OCI-LY7 (cell line): ENCODE measurements at regions not wholly inside any gene's neighbourhood (a gene's known extent, or its start where the extent isn't known, plus 50 kb on each side); places are given as distances from the start of the nearest gene placed in this dataset.
"Not testable (repeated sequence)": the region's sequence is repeated elsewhere in the genome, so short reads cannot be mapped to it uniquely, and the experiment has no call there.

ENCODE experiments used
- BruUV-seq: library from RNA; stranded (reverse); fragments of 400-500 nt; replicated peaks from 2 replicates; lab custom pipeline; 2021; lab: Mats Ljungman, UMichigan
- CTCF ChIA-PET: fragments of 300-600 bp; sonication (Branson Sonifier 250); formaldehyde crosslinking; loops from one replicate; lab custom pipeline; 2022; ENCODE audit warnings: antibody characterized with exemption; ENCODE audit not compliant: unreplicated experiment; lab: Charles Lee
- POLR2A ChIA-PET: fragments of 300-600 bp; sonication (Branson Sonifier 250); formaldehyde crosslinking; loops from one replicate; lab custom pipeline; 2022; ENCODE audit warnings: antibody characterized with exemption; lab: Charles Lee
- DNase-seq: peaks from one replicate; pipeline ENCODE4 v3.0.0-alpha.2; 2015; ENCODE audit warnings: low spot score
- H2AFZ ChIP-seq: fragments of 200-600 bp; sonication (generic), shearing (Covaris generic); 2 replicates; pipeline ENCODE4 v1.6.1; 2014; ENCODE audit warnings: mild to moderate bottlenecking, antibody characterized with exemption, low read length, moderate library complexity
- H3K27ac ChIP-seq: fragments of 200-600 bp; sonication (generic); 2 replicates; pipeline ENCODE4 v1.5.1; 2014; ENCODE audit warnings: mixed run types, low read depth, mild to moderate bottlenecking, moderate library complexity, low read length, inconsistent platforms; ENCODE audit not compliant: poor library complexity, severe bottlenecking
- H3K36me3 ChIP-seq: fragments of 200-600 bp; sonication (generic); 2 replicates; pipeline ENCODE4 v1.6.1; 2014; ENCODE audit warnings: mild to moderate bottlenecking, antibody characterized with exemption, low read length, moderate library complexity, mixed read lengths; ENCODE audit not compliant: insufficient read depth
- H3K4me1 ChIP-seq: fragments of 200-600 bp; sonication (generic); 2 replicates; pipeline ENCODE4 v1.5.1; 2014; ENCODE audit warnings: mild to moderate bottlenecking, low read length; ENCODE audit not compliant: insufficient read depth, poor library complexity, severe bottlenecking
- H3K4me2 ChIP-seq: fragments of 200-600 bp; sonication (generic); 2 replicates; pipeline ENCODE4 v1.6.1; 2014; ENCODE audit warnings: mild to moderate bottlenecking, low read length
- H3K4me3 ChIP-seq: fragments of 200-600 bp; sonication (generic); 2 replicates; pipeline ENCODE4 v1.5.1; 2014; ENCODE audit warnings: mild to moderate bottlenecking, low read depth, low read length; ENCODE audit not compliant: poor library complexity, severe bottlenecking
- H3K79me2 ChIP-seq: fragments of 200-600 bp; sonication (generic); 2 replicates; pipeline ENCODE4 v1.6.1; 2016; ENCODE audit warnings: low read depth, mild to moderate bottlenecking, low read length, moderate library complexity, mixed read lengths; ENCODE audit not compliant: insufficient read depth
- H3K9me2 ChIP-seq: fragments of 200-600 bp; sonication (generic); 2 replicates; pipeline ENCODE4 v1.6.1; 2016; ENCODE audit warnings: mild to moderate bottlenecking, low read length, mixed read lengths; ENCODE audit not compliant: insufficient read depth
- H3K9me3 ChIP-seq: fragments of 200-600 bp; sonication (generic); 2 replicates; pipeline ENCODE4 v1.6.1; 2014; ENCODE audit warnings: mild to moderate bottlenecking, mixed run types, low read length, mixed read lengths
- H4K20me1 ChIP-seq: fragments of 200-600 bp; sonication (generic); 2 replicates; pipeline ENCODE4 v1.6.1; 2014; ENCODE audit warnings: mild to moderate bottlenecking, antibody characterized with exemption, low read length, moderate library complexity, mixed read lengths; ENCODE audit not compliant: insufficient read depth
- EZH2phosphoT487 ChIP-seq: fragments of 200-600 bp; sonication (generic); IDR thresholded peaks from 2 replicates; pipeline ENCODE4 v1.6.1; 2018; ENCODE audit warnings: low read depth, borderline replicate concordance, mild to moderate bottlenecking, mixed run types, antibody characterized with exemption, low read length, moderate library complexity, mixed read lengths
- intact Hi-C: fragments of 100-400 bp; cut with micrococcal nuclease; formaldehyde crosslinking; loops from one replicate; pipeline ENCODE4 v1.10.0; 2022; ENCODE audit not compliant: unreplicated experiment
- TF ChIP-seq, protein P1 (sequence below): fragments of 200-600 bp; sonication (generic); conservative IDR thresholded peaks from 2 replicates; pipeline ENCODE4 v1.5.1; 2014; ENCODE audit warnings: mild to moderate bottlenecking, antibody characterized with exemption, low read length, moderate library complexity, mixed read lengths

DNA sequence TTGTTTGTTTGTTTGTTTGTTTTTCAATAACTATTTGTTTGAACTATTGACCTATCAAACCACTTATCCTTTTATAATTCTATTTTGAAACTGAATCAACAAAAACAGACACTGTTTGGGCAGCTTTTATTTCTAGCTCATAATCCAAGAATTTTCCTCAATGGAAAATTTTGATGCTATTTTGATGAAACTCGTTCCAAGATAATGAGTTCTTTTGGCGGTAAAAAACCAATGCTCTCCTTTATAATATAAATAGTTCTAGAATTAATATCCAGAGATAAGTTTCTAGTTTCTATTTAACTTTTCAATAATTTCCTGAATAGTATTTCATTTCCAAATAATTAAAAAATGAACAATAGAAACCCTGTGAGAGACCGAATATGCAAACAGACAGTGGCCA, 146.5 kb upstream of the EDNRB start:
- no peak overlapping the region for H3K4me3 ChIP-seq
- no peaks in the 10 kb centered on the region for H3K9me3 ChIP-seq
- no peak overlapping the region for H3K4me2 ChIP-seq
- H3K4me1 ChIP-seq = no peaks in the 10 kb centered on the region
- H4K20me1 ChIP-seq = no peaks in the 10 kb centered on the region
- no peak for DNase-seq
- intact Hi-C loops = no loop called here
- BruUV-seq = no TSS peak
- H3K9me2 ChIP-seq = no peaks in the 10 kb centered on the region
- no peaks in the 10 kb centered on the region for H3K79me2 ChIP-seq
- CTCF ChIA-PET = no interaction called here
- no peaks in the 10 kb centered on the region for H3K36me3 ChIP-seq
- POLR2A ChIA-PET = no interaction called here
- no peak overlapping the region for H2AFZ ChIP-seq
- TF ChIP-seq EZH2phosphoT487 = no peak
- TF ChIP-seq, protein P1, sequence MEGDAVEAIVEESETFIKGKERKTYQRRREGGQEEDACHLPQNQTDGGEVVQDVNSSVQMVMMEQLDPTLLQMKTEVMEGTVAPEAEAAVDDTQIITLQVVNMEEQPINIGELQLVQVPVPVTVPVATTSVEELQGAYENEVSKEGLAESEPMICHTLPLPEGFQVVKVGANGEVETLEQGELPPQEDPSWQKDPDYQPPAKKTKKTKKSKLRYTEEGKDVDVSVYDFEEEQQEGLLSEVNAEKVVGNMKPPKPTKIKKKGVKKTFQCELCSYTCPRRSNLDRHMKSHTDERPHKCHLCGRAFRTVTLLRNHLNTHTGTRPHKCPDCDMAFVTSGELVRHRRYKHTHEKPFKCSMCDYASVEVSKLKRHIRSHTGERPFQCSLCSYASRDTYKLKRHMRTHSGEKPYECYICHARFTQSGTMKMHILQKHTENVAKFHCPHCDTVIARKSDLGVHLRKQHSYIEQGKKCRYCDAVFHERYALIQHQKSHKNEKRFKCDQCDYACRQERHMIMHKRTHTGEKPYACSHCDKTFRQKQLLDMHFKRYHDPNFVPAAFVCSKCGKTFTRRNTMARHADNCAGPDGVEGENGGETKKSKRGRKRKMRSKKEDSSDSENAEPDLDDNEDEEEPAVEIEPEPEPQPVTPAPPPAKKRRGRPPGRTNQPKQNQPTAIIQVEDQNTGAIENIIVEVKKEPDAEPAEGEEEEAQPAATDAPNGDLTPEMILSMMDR = no peak
- H3K27ac ChIP-seq = no peak overlapping the region

DNA sequence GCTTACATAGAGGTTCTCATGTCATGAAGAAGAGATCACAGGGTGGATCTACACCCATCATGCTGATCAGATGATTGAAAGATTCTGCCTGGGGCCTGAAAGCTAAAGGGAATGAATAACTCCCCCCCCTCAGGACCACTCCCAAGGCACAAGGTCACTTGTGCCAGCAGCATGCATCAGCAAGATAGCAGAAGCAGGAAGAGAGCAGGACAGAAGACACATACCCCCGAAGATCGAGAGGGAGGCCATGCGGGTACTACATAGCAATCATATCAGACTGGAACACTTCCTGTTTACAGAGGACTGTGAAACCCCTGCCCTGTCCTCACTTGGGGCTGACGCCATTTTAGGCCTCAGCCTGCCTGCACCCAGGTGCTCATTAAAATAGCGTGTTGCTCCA, 143.2 kb upstream of the EDNRB start:
- Histone ChIP-seq H3K36me3 (no peaks in the 10 kb centered on the region), H3K9me2 (no peaks in the 10 kb centered on the region), H3K27ac (no peak overlapping the region), H3K4me3 (no peak overlapping the region), H3K4me2 (no peak overlapping the region), H2AFZ (no peak overlapping the region), H4K20me1 (no peaks in the 10 kb centered on the region), H3K79me2 (no peaks in the 10 kb centered on the region), H3K9me3 (no peaks in the 10 kb centered on the region), H3K4me1 (no peaks in the 10 kb centered on the region)
- intact Hi-C loops = no loop called here
- DNase-seq = no peak
- TF ChIP-seq EZH2phosphoT487 = no peak
- TF ChIP-seq, protein P1 = no peak
- ChIA-PET CTCF (no interaction called here), POLR2A (no interaction called here)
- BruUV-seq = no TSS peak

DNA sequence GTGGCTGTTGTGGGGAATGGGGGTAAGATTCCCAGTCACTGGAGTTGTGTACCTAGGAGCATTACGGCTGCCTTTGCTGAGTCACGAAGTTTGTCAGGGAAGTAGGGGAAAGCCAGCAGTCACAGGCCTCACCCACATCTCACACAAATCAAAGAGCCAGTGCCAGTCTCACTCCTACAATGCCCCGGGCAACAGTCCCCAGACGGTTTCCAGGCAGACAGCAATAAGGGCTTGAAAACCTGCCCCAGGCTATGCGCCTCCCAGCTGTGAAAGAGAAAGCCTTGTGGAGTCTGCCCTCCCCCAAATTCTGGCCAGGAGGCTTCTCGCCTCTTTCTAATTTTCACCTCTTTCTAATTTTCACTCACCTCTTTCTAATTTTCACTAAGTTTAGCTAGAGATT, 142.3 kb upstream of the EDNRB start:
- TF ChIP-seq EZH2phosphoT487 = no peak
- TF ChIP-seq, protein P1 = no peak
- CTCF ChIA-PET = no interaction called here
- DNase-seq = no peak
- Histone ChIP-seq H3K4me3 (no peak overlapping the region), H3K36me3 (no peaks in the 10 kb centered on the region), H3K4me1 (no peaks in the 10 kb centered on the region), H3K79me2 (no peaks in the 10 kb centered on the region), H4K20me1 (no peaks in the 10 kb centered on the region), H2AFZ (no peak overlapping the region), H3K4me2 (no peak overlapping the region), H3K9me3 (no peaks in the 10 kb centered on the region), H3K27ac (no peak overlapping the region), H3K9me2 (no peaks in the 10 kb centered on the region)
- intact Hi-C loops = no loop called here
- POLR2A ChIA-PET = no interaction called here
- no TSS peak for BruUV-seq

DNA sequence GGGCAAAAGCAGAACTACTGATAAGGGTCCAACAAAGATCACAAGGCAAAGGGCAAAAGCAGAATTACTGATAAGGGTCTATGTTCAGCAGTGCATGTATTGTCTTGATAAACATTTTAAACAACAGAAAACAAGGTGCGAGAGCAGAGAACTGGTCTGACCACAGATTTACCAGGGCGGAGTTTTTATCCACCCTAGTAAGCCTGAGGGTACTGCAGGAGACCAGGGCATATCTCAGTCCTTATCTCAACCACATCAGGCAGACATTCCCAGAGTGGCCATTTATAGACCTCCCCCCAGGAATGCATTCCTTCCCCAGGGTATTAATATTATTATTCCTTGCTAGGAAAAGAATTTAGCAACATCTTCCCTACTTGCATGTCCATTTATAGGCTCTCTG, 138.2 kb upstream of the EDNRB start:
- CTCF ChIA-PET, H3K9me2 ChIP-seq, H3K4me2 ChIP-seq, BruUV-seq, DNase-seq, H2AFZ ChIP-seq, H3K79me2 ChIP-seq, H3K4me1 ChIP-seq, H3K36me3 ChIP-seq, H3K27ac ChIP-seq, H3K4me3 ChIP-seq, H3K9me3 ChIP-seq, intact Hi-C loops, H4K20me1 ChIP-seq, POLR2A ChIA-PET: not testable (repeated sequence)
